ENCODE measurements at regions not wholly inside any gene's neighbourhood (a gene's known extent, or its start where the extent isn't known, plus 50 kb on each side); places are given as distances from the start of the nearest gene placed in this dataset.
"Not testable (repeated sequence)": the region's sequence is repeated elsewhere in the genome, so short reads cannot be mapped to it uniquely, and the experiment has no call there.

DNA sequence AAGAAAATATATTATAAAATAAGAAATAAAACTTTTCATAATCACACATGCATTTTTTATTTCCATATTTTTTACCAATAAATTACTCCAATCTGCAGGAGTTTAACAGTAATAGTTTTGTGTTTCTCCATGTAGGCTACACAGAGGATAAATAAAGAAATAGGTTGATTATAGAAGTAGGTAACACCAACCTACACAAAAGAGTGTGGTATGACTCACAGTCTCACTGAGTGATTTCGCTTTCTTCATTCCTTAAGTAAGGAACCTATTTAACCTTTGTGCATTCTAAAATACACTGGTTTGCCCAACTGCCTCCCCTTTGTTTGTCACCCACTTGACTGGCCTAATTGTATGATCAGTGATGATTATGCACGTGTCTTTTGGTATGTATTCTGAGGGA is 244.2 kb upstream of the RIMS1 start:
- DNase-seq = no peak

DNA sequence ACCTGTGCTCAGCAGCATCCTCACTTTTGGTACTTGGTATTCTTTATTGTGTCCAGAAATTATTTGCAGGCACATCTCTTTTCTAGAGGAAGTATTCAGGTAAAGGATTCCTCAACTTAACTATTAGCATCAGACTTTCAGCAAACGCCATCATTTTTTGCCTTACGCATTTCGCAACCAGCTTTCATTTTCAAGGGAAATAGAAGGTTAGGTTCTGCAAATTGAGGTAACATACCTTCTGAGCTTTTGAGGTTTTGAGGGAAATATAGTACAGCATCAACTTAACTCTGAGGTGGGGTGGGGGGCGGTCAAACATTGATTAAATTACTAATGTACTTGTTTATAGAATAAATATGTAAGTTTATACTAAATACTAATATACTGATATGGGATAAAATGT is 243.6 kb upstream of the RIMS1 start:
- no peak for DNase-seq

DNA sequence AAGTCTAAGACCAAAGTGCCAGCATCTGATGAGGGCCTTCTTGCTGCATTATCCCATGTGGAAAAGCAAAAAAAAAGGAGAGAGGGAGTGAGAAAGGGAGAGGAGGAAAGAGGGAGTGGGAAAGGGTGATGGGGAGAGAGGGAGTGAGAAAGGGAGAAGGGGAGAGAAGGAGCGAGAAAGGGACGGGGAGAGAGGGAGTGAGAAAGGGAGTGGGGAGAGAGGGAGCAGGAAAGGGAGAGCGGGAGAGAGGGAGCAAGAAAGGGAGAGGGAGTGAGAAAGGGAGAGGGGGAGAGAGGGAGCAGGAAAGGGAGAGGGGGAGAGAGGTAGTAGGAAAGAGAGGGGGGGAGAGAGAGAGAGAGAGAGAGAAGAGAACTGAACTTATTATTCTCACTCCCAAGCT is 241.1 kb upstream of the RIMS1 start:
- DNase-seq = no peak

DNA sequence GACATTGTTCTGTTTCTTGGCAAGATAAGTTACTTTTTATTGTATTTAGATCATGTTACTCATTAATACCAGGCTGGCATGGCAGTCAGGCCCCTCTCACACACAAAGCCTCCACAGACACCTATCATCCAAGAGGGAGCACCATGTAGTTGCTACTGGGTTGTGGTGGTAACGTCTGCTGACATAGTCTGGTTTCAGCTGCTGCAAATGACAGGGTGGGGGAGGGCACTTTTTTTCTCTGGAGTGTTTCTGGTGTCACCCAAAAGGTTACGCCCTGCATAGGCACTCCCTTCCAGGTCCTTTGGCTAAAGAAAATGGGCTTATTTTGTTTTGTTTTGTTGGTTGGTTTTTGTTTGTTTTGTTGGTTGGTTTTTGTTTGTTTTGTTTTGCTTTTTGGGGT is 236.4 kb upstream of the RIMS1 start:
- no peak for DNase-seq

DNA sequence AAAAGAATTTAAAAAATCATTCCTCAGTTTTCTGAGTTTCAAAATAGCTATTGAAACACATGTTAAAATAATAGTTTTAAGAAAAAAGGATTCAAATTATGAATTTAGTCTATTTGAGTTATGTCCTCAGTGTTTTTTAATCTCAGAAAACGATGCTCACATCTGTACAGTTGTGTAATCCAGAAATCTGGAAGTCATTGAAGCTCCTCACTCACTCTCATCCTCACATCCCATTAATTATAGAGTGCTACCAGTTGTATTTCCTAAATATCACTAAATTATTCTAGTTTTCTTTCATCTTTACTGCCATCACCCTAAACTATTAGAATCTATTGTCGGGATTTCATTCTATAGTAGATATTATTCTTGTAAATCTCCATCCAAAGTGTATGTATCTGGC is 234.7 kb upstream of the RIMS1 start:
- DNase-seq = no peak

DNA sequence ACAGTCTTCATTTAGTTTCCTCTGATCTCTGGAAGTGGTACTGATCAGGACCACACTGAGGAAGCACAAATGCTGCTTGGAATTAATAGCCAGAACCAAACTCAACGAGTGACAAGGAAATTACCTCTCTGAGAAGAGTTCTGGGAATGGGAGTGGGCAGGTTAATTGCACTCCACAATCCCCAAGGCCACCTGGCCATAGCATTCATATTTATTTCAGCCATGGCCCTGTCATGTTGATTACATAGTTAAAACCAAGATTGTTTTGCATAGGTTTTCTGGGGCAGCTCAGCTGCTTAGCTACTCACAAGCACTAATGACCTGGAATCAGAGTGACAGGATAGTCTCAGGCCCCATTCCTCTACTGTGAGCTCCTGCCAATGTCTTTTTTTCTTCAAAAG is 230.2 kb upstream of the RIMS1 start:
- DNase-seq = no peak

DNA sequence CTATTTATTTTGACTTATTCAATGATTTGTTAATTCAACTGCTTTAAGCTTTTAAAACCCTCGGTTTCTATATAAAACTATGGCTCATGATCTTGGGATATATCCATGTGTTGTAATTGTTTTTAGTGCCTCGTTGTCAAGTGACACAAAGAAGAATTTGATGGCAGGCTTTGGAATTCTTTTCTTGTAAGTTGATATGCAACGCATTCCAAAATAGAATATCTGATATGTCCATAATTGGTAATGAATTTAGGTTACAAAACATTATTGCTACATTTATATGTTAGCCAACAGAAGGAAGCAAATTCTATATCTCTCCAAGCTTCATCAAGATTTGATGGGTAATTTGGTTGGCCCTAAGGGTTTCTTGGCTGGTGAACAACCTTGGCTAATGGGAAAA is 220.4 kb upstream of the RIMS1 start:
- no peak for DNase-seq

DNA sequence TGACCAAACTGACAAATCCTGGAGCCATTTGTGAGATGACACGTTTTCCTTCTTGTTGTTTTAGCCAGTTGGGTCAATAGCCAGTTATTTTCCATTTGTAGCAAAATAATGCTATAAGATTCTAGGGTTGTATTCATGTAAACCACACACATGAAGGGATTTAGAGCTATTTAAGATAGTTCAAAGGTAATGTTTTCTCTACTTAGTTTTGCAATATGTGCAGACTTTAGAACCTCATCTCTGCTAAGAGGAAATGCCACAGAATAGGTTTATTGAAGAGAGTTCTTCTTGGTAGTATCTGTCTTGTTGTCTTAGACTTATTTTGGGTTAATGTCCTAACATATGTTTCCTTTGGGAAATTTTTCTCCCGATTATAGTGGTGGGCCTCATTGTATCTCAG is 213.5 kb upstream of the RIMS1 start:
- DNase-seq = no peak

DNA sequence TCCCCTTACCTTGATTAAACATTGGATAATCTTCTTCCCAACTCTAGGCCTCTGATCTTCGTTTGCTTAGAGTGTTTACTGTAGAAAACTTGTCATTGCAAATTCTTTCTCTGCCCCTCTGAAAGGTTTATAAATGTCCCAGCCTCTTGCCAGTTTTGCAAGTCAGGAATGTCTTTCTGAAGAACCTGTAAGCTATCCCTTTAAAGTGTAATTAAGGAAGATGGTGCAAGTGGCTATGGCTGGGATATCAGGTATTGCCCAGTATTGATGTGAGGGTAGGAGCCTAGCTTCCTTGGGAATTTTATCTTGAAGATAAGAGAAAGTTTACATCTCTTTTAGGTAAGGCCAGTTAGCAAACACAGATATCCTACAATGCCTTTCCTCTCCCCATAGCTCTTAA is 211.0 kb upstream of the RIMS1 start:
- DNase-seq = no peak

DNA sequence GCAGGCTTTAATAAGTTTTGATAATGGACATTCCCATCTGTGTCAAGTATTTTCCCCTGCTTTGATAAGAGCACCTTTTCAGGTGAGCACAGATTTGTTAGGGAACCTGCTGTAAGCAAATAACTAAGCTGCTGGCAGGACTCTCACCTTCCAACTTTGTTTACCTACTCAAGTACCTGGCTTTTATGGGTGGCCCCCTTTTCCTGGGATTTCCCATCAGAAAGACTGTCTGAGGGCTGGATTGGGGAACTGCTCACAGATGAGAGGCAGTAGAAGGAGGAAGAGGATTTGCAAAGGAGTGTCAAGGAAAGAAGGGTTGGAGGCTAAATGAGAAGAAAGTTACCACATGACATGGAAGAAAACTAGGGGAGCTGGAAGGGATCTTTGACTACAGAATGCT is 210.1 kb upstream of the RIMS1 start:
- DNase-seq = no peak

DNA sequence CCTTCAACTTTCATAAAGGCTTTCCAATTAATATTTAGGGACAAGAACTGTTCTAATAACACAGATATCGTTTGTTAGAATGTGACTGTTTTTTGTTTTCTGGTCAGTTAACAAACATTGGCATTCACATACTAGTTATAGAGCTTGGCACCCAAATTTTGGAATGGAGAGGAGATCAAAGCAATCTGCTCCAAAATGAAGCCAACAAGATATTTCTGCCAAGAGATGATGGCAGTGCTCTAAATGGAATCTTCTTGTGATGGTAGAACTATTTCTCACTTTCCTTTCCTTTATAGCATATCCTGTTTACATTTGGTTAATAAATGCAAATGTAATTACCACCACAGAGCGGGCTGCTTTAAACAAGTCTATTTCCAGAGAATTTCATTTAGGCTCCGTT is 208.3 kb upstream of the RIMS1 start:
- DNase-seq = no peak

DNA sequence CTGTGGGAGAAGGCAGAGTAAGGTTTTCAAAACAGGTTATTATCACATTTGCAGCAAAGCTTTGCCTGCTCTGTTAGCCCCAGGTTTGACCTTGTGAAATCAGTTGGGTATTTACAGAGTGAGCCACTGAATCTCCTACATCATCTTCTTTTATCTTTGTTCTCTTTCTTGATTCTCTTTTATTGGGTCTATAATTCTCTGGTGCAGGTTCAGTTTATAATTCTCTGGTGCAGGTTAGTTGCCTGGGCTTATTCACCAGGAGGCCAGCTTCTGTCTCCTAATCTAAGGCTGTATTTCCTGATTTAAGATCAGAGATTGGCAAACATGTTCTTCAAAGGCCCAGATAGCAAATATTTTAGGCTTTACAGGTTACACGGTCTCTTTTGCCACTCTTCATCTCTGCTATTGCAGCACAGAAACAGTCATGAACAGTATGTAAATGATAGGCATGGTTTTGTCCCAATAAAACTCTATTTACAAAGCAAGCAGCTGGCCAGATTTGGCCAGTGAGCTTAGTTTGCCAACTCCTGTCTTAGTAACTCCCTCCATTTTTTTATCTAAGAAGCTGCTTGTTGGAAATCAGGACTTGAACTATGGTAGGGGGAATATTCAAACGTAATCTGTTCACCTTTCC is 205.0 kb upstream of the RIMS1 start:
- no peak for DNase-seq

DNA sequence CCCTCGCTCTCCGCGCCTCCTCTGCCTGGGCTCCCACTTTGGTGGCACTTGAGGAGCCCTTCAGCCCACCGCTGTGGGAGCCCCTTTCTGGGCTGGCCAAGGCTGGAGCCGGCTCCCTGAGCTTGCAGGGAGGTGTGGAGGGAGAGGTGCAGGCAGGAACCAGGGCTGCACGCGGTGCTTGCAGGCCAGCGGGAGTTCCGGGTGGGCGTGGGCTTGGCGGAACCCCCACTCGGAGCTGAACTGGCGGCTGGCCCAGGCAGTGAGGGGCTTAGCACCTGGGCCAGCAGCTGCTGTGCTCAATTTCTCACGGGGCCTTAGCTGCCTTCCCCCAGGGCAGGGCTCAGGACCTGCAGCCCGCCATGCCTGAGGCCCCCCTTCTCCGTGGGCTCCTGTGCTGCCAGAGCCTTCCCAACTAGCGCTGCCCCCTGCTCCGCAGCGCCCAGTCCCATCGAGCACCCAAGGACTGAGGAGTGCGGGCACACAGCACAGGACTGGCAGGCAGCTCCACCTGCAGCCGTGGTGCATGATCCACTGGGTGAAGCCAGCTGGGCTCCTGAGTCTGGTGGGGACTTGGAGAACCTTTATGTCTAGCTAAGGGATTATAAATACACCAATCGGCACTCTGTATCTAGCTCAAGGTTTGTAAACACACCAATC is 200.2 kb upstream of the RIMS1 start:
- not testable (repeated sequence) for DNase-seq

DNA sequence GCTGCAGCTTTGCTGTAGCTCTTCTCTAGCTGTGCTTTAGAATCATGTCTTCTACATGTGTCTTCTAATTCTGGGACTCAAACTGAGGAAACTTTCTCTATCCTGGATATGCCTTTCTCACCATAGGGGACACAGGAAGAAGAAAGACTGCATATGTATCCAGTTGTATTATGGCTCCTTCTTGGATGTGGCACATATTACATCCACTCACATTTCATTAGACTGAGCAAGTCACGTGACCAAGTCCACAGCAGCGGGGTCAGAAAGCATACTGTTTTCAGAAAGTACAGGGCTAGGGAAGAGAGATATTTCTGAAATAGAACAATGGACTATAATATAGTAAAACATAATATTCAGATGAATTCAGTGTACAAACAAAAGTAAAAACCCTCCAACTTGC is 187.6 kb upstream of the RIMS1 start:
- DNase-seq = no peak

DNA sequence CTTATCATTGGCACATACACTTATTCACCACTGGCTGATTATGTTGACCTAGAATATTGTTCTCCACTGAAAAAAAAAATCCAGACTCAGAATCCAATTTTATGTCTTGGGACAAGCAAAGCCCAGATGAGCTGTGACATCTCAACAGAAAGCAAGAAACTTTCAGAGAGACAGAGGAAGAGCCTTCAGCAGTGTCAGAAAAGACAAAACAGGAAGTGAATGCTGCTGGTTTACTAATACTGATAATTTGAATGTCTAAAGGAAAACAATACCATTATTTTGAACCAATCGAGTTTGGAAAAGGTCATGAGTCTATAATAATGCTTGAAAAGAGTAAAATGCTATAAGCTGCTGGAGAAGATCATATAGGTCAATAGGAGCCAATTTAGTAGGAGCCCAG is 179.8 kb upstream of the RIMS1 start:
- no peak for DNase-seq

DNA sequence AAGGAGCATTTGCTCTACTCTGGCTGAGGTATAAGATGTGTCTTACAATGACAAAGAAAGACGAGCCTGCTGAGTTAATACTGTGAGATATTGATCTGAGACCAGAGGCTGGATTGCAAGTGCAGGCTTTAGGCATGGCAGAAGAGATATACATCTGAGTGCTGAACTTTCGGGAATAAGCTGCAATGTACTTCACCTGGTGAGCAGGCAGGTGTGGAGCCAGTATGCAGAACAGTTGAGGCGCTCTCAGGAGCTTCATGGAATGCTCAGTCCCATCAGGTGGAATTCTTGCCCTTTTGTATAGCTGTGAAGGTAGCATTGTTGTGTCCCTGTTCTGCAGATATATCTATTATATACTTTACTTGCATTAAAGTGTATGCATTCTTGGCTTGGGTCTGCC is 179.3 kb upstream of the RIMS1 start:
- no peak for DNase-seq

DNA sequence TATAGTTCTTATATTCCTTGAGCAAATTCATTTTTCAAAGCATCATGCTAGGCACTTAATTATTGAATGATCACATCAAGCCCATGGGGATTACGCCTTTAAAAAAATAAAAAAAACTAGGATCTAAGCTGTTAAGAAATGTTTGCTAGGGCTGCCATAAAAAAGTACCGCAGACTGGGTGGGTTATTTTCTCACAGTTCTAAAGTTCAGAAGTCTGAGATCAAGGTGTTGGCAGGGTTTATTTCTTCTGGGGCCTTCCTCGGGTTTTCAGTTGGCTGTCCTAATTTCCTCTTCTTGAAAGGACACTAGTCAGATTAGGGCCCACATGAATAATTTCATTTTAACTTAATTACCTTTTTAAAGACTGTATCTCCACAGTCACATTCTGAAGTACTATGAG is 165.6 kb upstream of the RIMS1 start:
- no peak for DNase-seq

DNA sequence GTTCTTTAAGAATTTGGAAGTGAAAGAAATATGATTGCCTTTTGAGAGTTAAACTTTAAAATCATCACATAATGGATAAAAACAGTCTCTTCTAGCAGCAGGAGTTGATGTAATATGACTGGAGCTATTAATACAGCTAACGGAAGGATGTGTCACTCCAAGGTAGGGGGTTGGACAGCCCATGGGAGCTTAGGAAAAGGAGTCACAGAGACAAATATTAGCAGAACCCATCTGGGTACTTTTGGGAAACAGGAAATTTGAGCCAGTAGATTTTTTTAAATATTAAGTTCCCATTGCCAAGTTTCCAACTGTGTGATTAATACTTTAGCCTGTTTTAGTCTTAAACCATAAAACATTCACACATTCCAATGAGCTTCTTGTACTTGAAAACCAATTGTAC is 164.7 kb upstream of the RIMS1 start:
- no peak for DNase-seq

DNA sequence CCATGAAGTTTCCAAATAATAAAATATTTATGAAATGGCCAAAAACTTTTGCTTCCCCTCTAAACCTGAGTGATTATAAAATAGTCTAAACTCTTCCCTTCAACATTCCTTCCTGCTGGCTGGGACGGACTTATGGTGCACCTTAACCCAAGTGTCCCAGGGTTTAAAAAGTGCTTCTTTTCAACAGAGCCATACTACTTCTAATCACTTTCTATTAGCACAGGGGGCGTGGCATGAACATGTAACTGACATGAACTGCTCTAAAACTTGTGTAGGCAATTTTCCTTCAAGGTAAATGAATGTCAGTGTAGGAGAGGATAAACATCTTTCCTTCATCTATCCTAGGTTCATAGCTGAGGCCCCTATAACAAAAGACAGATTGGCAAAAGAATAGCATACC is 163.6 kb upstream of the RIMS1 start:
- DNase-seq = no peak

DNA sequence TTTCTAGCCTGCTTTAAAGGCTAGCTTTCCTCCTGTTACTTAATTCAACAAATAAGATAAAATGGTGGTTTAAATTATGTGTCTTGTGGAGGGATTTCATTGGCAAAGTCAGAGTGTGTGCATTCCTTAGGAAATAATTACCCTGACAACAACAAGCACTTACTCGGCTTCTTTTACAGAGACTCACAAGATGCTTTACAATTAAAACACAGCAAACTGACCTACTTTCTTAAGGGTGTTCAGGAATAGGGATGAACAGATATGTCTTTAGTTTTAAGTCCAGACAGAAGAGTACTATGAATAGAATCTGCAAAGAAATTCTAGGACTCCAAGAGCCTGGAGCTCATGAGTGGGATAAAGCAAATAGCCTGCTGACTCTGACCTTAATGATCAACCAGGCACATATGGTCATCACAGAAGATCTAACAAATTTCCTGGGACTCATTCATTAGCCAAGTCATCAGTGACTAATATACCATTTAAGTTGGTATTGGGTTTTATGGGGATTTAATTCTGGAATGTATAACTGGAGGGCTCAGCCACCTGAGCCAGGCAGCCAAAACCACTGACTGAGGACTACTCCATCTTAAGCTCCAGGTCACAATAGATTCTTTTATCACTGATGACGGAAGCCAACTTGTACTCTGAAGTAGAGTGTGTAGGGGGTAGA is 161.8 kb upstream of the RIMS1 start:
- no peak for DNase-seq

DNA sequence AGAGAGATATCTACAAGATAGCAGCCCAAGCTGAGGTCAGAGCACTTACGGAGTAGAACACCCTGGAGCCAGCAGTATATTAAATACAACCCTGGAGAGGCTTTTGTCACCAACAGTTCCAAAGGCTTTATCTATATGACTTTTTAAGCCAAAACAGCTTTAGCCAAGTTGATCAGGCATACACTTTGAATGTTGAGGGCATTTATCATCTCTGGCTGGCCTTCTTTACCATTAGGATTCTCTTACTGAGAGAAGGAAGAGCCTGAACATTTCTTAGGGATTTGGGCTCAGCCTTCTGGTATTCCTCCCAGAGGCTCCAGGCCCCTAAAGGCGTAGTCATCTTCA is 161.3 kb upstream of the RIMS1 start:
- DNase-seq = no peak

DNA sequence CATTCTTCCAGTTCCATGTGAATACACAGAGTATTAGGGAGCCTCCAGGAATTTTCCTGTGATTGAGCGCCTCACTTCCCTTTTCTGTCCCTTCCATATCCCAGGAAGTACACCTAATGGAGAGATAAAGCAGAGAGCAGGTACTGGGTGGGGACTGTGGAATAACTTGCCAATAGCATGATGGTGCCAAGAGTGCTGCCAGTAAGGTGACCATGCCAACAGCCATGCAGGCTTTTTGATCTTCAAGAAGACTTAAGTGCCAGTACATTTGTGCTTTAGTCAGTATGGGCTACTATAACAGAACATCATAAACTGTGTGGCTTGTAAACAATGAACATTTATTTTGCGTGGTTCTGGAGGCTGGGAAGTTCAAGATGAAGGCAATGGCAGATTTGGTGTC is 160.2 kb upstream of the RIMS1 start:
- no peak for DNase-seq

DNA sequence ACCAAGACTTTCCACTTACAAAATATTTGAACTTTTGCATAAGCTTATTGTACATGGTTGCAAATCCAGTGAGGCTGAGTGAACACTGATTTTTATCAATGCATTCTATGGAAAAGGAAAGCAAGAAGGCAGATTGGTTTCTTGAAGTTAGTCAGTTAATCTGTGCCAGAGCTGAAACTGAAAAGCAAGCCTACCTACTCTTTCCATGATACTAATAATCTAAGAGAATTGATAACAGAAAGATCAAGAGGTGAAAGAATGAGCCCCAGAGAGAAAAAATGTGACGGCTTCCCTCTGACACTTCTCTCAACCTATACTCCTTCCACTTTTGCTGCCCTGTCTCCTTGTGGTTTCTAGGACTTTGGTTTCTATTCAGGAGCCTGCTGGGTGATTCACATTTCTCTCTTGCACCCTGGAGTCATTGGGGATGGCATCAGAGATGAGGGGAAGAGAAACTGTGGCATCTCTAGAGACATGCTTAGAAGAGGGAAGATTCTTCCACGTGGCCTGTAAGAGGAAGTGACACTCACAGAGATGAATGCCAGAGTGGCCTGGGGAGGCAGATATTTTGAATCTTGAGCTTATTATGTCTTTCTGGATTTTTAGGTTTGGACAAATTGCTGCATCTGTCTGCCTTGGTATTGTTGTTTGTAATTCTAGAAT is 158.6 kb upstream of the RIMS1 start:
- no peak for DNase-seq

DNA sequence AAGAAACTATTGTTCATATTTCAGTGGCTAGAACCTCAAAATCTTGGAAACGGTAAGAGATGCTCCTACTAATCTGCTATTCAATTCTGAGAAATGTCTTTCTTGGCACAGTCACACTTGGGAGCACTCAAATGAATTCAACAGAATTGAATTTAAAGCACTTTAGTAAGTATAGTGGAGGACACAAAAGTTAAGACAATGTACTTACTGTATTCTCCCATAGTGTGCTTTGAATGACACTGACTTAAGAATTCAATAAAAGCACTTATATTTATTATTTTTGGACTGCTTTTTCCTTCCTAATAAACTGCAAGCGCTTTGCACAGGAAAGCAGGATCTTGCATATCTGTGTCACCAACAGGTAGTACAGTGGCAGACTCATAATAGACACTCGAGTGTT is 156.1 kb upstream of the RIMS1 start:
- no peak for DNase-seq

Data from NCI-H2081 treated with DMSO at 0.1 percent for 48 hours (cell line).